ENCODE measurements at regions not wholly inside any gene's neighbourhood (a gene's known extent, or its start where the extent isn't known, plus 50 kb on each side); places are given as distances from the start of the nearest gene placed in this dataset.

- Histone ChIP-seq H3K9ac (ENCODE audit: insufficient read depth, low read length) (no peak overlapping the region), H3K4me3 (replicated peaks in 1 of 4; ENCODE audit: control extremely low read depth in 1 of 4, insufficient read depth in 1 of 4, low read depth in 3 of 4, low read length in 4 of 4) (no peak overlapping the region), H3K79me2 (ENCODE audit: control insufficient read depth, insufficient read depth, low read length) (no peaks in the 10 kb centered on the region), H3K36me3 (ENCODE audit: control insufficient read depth, insufficient read depth, low read length) (no peaks in the 10 kb centered on the region), H3K27ac (ENCODE audit: insufficient read depth, low read length) (no peak overlapping the region), H4K20me1 (ENCODE audit: control insufficient read depth, extremely low read depth, insufficient read depth, low read length) (no peaks in the 10 kb centered on the region), H3K4me2 (ENCODE audit: extremely low read depth, insufficient read depth, low read length) (no peak overlapping the region), H3K27me3 (ENCODE audit: control insufficient read depth, insufficient read depth, low read length) (no peaks in the 10 kb centered on the region), H2AFZ (ENCODE audit: low read length) (no peak overlapping the region), H3K4me1 (ENCODE audit: control insufficient read depth, extremely low read depth, insufficient read depth, low read length) (no peaks in the 10 kb centered on the region), H3K9me3 (ENCODE audit: control insufficient read depth, insufficient read depth, low read depth, low read length) (no peaks in the 10 kb centered on the region)
- no peak for TF ChIP-seq EZH2 (IDR thresholded peaks at IDR 0.05; ENCODE audit: low read length, missing control alignments)
- no peak for TF ChIP-seq CTCF (conservative IDR thresholded peaks at IDR 0.05 in 1 of 2, IDR thresholded peaks at IDR 0.05 in 1 of 2; ENCODE audit: low read depth in 1 of 2, low read length in 2 of 2)
- no peak for DNase-seq (ENCODE audit: low read depth in 2 of 2)
Measured at GRCh38 chr19:30634996-30635975, 263.1 kb downstream of the ZNF536 start.

GRCh38 chr19:30634131-30634830 is 262.1 kb downstream of the ZNF536 start:
- no peaks in the 10 kb centered on the region for H4K20me1 ChIP-seq (ENCODE audit: control insufficient read depth, extremely low read depth, insufficient read depth, low read length)
- H2AFZ ChIP-seq (ENCODE audit: low read length) = no peak overlapping the region
- TF ChIP-seq EZH2 (IDR thresholded peaks at IDR 0.05; ENCODE audit: low read length, missing control alignments) = no peak
- no peak for TF ChIP-seq CTCF (conservative IDR thresholded peaks at IDR 0.05 in 1 of 2, IDR thresholded peaks at IDR 0.05 in 1 of 2; ENCODE audit: low read depth in 1 of 2, low read length in 2 of 2)
- H3K27ac ChIP-seq (ENCODE audit: insufficient read depth, low read length) = no peak overlapping the region
- H3K36me3 ChIP-seq (ENCODE audit: control insufficient read depth, insufficient read depth, low read length) = no peaks in the 10 kb centered on the region
- H3K9ac ChIP-seq (ENCODE audit: insufficient read depth, low read length) = no peak overlapping the region
- no peaks in the 10 kb centered on the region for H3K4me1 ChIP-seq (ENCODE audit: control insufficient read depth, extremely low read depth, insufficient read depth, low read length)
- H3K4me3 ChIP-seq (replicated peaks in 1 of 4; ENCODE audit: control extremely low read depth in 1 of 4, insufficient read depth in 1 of 4, low read depth in 3 of 4, low read length in 4 of 4) = no peak overlapping the region
- DNase-seq (ENCODE audit: low read depth in 2 of 2) = no peak
- no peaks in the 10 kb centered on the region for H3K27me3 ChIP-seq (ENCODE audit: control insufficient read depth, insufficient read depth, low read length)
- no peaks in the 10 kb centered on the region for H3K9me3 ChIP-seq (ENCODE audit: control insufficient read depth, insufficient read depth, low read depth, low read length)
- H3K4me2 ChIP-seq (ENCODE audit: extremely low read depth, insufficient read depth, low read length) = no peak overlapping the region
- no peaks in the 10 kb centered on the region for H3K79me2 ChIP-seq (ENCODE audit: control insufficient read depth, insufficient read depth, low read length)

- Histone ChIP-seq H2AFZ (ENCODE audit: low read length) (no peak overlapping the region), H3K9ac (ENCODE audit: insufficient read depth, low read length) (no peak overlapping the region), H3K9me3 (ENCODE audit: control insufficient read depth, insufficient read depth, low read depth, low read length) (no peaks in the 10 kb centered on the region), H3K27ac (ENCODE audit: insufficient read depth, low read length) (no peak overlapping the region), H3K79me2 (ENCODE audit: control insufficient read depth, insufficient read depth, low read length) (no peaks in the 10 kb centered on the region), H3K36me3 (ENCODE audit: control insufficient read depth, insufficient read depth, low read length) (no peaks in the 10 kb centered on the region), H4K20me1 (ENCODE audit: control insufficient read depth, extremely low read depth, insufficient read depth, low read length) (no peaks in the 10 kb centered on the region), H3K4me1 (ENCODE audit: control insufficient read depth, extremely low read depth, insufficient read depth, low read length) (no peaks in the 10 kb centered on the region), H3K27me3 (ENCODE audit: control insufficient read depth, insufficient read depth, low read length) (no peaks in the 10 kb centered on the region), H3K4me3 (replicated peaks in 1 of 4; ENCODE audit: control extremely low read depth in 1 of 4, insufficient read depth in 1 of 4, low read depth in 3 of 4, low read length in 4 of 4) (no peak overlapping the region), H3K4me2 (ENCODE audit: extremely low read depth, insufficient read depth, low read length) (no peak overlapping the region)
- no peak for DNase-seq (ENCODE audit: low read depth in 2 of 2)
- TF ChIP-seq CTCF (conservative IDR thresholded peaks at IDR 0.05 in 1 of 2, IDR thresholded peaks at IDR 0.05 in 1 of 2; ENCODE audit: low read depth in 1 of 2, low read length in 2 of 2) = no peak
- TF ChIP-seq EZH2 (IDR thresholded peaks at IDR 0.05; ENCODE audit: low read length, missing control alignments) = no peak
Measured at GRCh38 chr19:30631033-30631370, 258.8 kb downstream of the ZNF536 start.

Data from fibroblast of lung (primary cell).